Subcutaneous abdominal adipose tissue (tissue), 5 donors: ENCODE measurements at regions not wholly inside any gene's neighbourhood (a gene's known extent, or its start where the extent isn't known, plus 50 kb on each side); places are given as distances from the start of the nearest gene placed in this dataset.
"Not testable (repeated sequence)": the region's sequence is repeated elsewhere in the genome, so short reads cannot be mapped to it uniquely, and the experiment has no call there.

ENCODE experiments used
- H3K27ac ChIP-seq: one replicate; pipeline ENCODE4 v1.7.0; 2013; ENCODE audit warnings: low read depth, mild to moderate bottlenecking, inconsistent platforms, low read length, moderate library complexity
- H3K27me3 ChIP-seq, 5 donors: one replicate each; pipeline ENCODE4 v1.7.0; 2013; ENCODE audit warnings: low read length in 5 of 5, inconsistent platforms in 1 of 5; ENCODE audit not compliant: control insufficient read depth in 5 of 5, insufficient read depth in 4 of 5
- H3K36me3 ChIP-seq, 5 donors: one replicate each; pipeline ENCODE4 v1.7.0; 2013; ENCODE audit warnings: low read length in 5 of 5; ENCODE audit not compliant: control insufficient read depth in 5 of 5, insufficient read depth in 5 of 5
- H3K4me1 ChIP-seq, 5 donors: one replicate each; pipeline ENCODE4 v1.7.0; 2013; ENCODE audit warnings: low read length in 5 of 5, mild to moderate bottlenecking in 3 of 5, moderate library complexity in 1 of 5; ENCODE audit not compliant: control insufficient read depth in 5 of 5, insufficient read depth in 5 of 5
- H3K4me3 ChIP-seq, 5 donors: one replicate each; pipeline ENCODE4 v1.7.0; 2013; ENCODE audit warnings: low read length in 5 of 5, low read depth in 1 of 5
- H3K9ac ChIP-seq, 5 donors: one replicate each; pipeline ENCODE4 v1.7.0; 2013; ENCODE audit warnings: low read length in 5 of 5, mild to moderate bottlenecking in 4 of 5, moderate library complexity in 3 of 5
- H3K9me3 ChIP-seq, 5 donors: one replicate each; pipeline ENCODE4 v1.7.0; 2013; ENCODE audit warnings: low read length in 5 of 5; ENCODE audit not compliant: control insufficient read depth in 5 of 5
- donor health status: healthy.
- donor health status: healthy.
- donor health status: healthy.
- donor health status: healthy.
- donor health status: healthy.

DNA sequence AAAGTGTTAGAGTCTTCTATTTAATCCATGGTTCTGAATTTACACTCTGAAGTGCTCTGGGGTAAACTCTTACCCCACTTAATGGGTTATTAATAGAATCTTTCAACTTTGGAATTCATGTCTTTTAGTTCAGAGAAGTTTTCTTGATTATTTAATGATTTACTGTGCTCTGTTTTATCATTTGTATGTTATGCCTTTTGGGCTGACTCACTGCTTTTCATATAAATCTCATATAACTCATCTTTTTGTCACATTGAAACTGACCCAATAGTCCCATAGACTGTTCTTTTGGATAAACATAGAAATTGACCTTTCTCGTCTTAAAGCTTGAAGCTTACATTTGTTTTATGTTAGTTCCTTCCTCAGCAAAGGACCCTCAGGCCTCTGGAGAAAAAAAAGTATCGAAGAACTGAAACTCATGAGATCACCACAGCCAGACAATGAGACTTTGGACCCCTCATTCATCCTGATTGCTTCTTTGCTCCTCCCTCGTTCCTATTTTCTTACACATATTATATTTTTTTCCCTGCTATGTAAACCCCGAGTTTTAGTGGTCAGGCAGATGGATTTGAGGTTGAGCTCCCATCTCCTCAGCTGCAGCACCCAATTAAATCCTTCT lies 229.1 kb upstream of the CBLB start:
- no peak overlapping the region for H3K9ac ChIP-seq
- no peaks in the 10 kb centered on the region for H3K27me3 ChIP-seq
- no peak overlapping the region for H3K4me3 ChIP-seq
- no peaks in the 10 kb centered on the region for H3K36me3 ChIP-seq
- peaks cover 0 to 5% (median 0%) of the 10 kb centered on the region in 5 donors for H3K9me3 ChIP-seq
- no peak overlapping the region for H3K27ac ChIP-seq
- no peaks in the 10 kb centered on the region for H3K4me1 ChIP-seq

DNA sequence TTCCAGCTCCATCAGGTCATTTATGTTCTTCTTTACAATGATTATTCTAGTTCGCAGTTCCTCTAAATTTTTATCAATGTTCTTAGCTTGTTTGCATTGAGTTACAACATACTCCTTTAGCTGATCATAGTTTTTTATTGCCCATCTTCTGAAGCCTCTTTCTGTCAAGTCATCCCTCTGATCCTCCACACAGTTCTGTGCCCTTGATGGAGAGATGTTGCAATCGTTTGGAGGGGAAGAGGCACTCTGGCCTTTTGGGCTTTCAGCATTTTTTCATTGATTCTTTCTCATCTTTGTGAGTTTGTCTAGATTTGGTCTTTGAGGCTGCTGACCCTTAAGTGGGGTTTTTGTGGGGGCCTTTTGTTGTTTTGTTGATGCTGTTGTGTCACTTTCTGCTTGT lies 234.6 kb upstream of the CBLB start:
- peaks cover 0 to 5% (median 0%) of the 10 kb centered on the region in 5 donors for H3K9me3 ChIP-seq
- no peak overlapping the region for H3K27ac ChIP-seq
- H3K4me3 ChIP-seq, result no peak overlapping the region
- no peaks in the 10 kb centered on the region for H3K27me3 ChIP-seq
- H3K4me1 ChIP-seq, result no peaks in the 10 kb centered on the region
- no peaks in the 10 kb centered on the region for H3K36me3 ChIP-seq
- no peak overlapping the region for H3K9ac ChIP-seq

DNA sequence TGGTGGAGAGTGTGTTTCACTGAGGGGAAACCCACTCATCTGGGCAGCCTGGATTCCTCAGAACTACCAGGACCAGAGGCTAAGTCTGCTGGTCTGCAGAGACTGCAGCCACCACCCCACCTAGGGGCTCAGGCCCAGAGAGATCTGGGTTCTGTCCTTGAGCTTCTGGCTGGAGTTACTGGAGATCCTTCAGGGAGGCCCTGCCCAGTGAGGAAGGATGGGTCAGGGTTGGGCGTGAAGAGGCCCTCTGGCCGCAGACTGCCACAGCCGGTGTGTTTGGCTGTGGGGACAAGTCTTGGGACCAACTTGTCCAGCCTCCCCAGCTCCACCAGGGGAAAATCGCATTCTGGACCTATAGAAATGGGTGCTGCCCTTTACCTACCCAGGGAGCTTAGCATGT lies 235.3 kb upstream of the CBLB start:
- Histone ChIP-seq H3K4me3 (no peak overlapping the region), H3K27ac (no peak overlapping the region), H3K9ac (no peak overlapping the region), H3K27me3 (no peaks in the 10 kb centered on the region), H3K36me3 (no peaks in the 10 kb centered on the region), H3K4me1 (no peaks in the 10 kb centered on the region), H3K9me3 (peaks cover 0 to 5% (median 0%) of the 10 kb centered on the region in 5 donors)

DNA sequence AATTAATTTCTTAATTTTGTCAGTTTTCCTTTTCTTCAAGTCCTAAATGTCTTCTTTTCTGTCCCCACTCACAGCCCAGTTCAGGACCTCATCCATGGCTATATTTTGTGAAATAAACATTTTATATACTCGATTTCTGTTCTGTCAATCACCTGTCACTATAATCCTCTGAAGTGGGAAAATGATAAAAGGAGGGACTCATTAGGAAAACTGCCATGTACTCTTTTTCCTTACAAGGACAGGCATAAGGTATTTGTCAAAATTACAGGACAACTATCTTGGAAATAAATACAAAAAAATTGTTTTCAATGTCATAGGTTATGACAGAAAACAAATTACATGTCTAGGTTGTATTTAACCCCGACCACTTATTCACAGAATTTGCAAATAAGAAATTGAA lies 240.1 kb upstream of the CBLB start:
- no peak overlapping the region for H3K9ac ChIP-seq

DNA sequence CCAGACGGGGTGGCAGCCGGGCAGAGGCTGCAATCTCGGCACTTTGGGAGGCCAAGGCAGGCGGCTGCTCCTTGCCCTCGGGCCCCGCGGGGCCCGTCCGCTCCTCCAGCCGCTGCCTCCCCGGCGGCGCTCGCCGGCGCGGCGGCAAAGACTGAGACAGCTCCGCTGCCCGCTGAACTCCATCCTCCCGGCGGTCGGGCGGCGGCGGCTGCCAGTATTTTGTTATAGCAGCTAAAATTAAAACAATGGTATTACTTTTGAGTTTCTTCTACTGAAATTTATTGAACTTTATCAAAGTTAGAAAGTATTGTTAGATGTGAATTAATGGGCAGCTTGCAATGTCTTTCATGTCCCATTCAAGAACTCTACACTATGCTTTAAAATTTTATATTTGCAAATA lies 243.7 kb upstream of the CBLB start:
- H3K9ac ChIP-seq, H3K4me3 ChIP-seq, H3K9me3 ChIP-seq, H3K27ac ChIP-seq, H3K27me3 ChIP-seq, H3K36me3 ChIP-seq, H3K4me1 ChIP-seq: not testable (repeated sequence)

More for the DNA sequence above, 240.1 kb upstream of the CBLB start:
- no peaks in the 10 kb centered on the region for H3K9me3 ChIP-seq
- H3K27me3 ChIP-seq, result no peaks in the 10 kb centered on the region
- no peaks in the 10 kb centered on the region for H3K4me1 ChIP-seq
- no peak overlapping the region for H3K4me3 ChIP-seq
- no peaks in the 10 kb centered on the region for H3K36me3 ChIP-seq
- H3K27ac ChIP-seq, result no peak overlapping the region

DNA sequence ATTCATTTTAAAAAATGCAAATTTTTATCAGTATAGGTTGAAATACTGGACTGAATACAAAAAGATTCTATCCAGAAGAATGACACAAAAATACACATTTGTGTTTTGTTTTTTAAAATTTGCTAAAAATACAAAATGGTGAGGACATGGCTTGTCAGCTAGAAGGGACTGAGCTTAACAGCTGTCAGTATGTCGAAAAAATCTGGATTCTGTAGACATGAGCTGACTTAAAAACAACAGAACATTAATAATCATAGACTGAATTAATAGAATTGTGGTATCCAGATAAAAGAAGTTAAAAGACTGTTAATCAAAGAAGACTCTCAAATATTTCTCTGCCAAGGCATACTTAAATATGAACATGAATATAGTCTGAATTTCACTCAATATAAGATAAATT lies 244.9 kb upstream of the CBLB start:
- H3K9ac ChIP-seq, result no peak overlapping the region
- no peaks in the 10 kb centered on the region for H3K9me3 ChIP-seq
- no peak overlapping the region for H3K4me3 ChIP-seq
- no peak overlapping the region for H3K27ac ChIP-seq
- H3K36me3 ChIP-seq, result no peaks in the 10 kb centered on the region
- peaks cover 0 to 3% (median 0%) of the 10 kb centered on the region in 5 donors for H3K4me1 ChIP-seq
- H3K27me3 ChIP-seq, result no peaks in the 10 kb centered on the region

DNA sequence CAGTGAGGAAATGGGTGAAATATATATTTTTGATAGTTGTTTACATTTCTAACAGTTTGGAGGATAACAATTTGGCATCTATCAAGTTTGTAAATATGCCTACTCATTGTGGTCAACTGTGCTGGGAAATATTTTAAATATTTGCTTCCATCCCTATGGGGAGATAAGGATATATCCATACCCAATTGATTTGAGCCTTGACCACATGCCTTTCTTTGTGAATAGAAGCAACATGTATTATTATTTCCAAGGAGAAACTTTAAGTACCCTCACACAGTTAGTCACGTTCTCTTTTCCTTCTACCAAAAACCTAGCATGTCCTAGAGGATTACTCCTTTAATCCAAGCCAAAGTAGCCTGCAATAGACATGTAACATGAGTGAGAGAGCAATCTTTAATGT lies 245.4 kb upstream of the CBLB start:
- H3K4me1 ChIP-seq, result peaks cover 0 to 3% (median 0%) of the 10 kb centered on the region in 5 donors
- H3K9ac ChIP-seq, result no peak overlapping the region
- H3K9me3 ChIP-seq, result no peaks in the 10 kb centered on the region
- no peaks in the 10 kb centered on the region for H3K36me3 ChIP-seq
- H3K27ac ChIP-seq, result no peak overlapping the region
- H3K4me3 ChIP-seq, result no peak overlapping the region
- no peaks in the 10 kb centered on the region for H3K27me3 ChIP-seq

DNA sequence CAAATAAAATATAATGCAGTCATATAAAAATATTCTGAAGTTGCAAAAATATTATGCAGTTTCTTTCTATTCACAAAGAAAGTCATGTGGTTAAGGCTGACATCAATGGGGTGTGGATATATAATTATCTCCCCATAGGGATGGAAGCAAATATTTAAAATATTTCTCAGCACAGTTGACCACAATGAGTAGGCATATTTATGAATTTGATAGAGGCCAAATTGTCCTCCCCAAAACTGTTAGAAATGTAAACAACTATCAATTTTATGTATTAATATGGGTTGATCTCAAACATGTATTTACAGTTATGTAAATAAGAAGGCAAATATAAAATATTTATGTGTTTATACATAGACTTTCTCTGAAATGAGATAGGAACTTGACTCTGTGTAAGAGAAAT lies 246.0 kb upstream of the CBLB start:
- peaks cover 0 to 3% (median under 1%) of the 10 kb centered on the region in 5 donors for H3K4me1 ChIP-seq
- no peak overlapping the region for H3K4me3 ChIP-seq
- H3K9me3 ChIP-seq, result no peaks in the 10 kb centered on the region
- no peaks in the 10 kb centered on the region for H3K27me3 ChIP-seq
- H3K9ac ChIP-seq, result no peak overlapping the region
- no peaks in the 10 kb centered on the region for H3K36me3 ChIP-seq
- H3K27ac ChIP-seq, result no peak overlapping the region

DNA sequence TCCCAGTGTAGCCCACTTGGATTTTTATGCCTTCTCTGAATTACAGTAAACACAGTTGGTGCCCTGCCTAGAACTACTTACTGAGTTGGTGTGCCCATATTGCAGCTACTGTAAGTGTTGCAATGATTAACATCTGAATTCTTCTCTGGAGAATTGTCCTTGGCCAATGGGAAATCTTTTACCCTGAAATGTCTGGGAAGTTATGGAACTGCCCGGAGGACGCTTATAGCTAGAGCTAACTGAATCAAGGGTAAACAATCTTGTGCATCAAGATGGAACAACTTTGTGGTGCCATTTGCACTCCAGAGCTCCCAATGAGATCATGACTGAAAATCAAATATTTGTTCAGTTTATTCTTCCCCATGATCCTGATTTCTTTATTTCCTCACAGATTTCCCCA lies 246.7 kb upstream of the CBLB start:
- no peaks in the 10 kb centered on the region for H3K36me3 ChIP-seq
- H3K9me3 ChIP-seq, result no peaks in the 10 kb centered on the region
- H3K27ac ChIP-seq, result no peak overlapping the region
- H3K4me1 ChIP-seq, result peaks cover 0 to 6% (median 4%) of the 10 kb centered on the region in 5 donors
- H3K27me3 ChIP-seq, result no peaks in the 10 kb centered on the region
- H3K4me3 ChIP-seq, result no peak overlapping the region
- no peak overlapping the region for H3K9ac ChIP-seq

DNA sequence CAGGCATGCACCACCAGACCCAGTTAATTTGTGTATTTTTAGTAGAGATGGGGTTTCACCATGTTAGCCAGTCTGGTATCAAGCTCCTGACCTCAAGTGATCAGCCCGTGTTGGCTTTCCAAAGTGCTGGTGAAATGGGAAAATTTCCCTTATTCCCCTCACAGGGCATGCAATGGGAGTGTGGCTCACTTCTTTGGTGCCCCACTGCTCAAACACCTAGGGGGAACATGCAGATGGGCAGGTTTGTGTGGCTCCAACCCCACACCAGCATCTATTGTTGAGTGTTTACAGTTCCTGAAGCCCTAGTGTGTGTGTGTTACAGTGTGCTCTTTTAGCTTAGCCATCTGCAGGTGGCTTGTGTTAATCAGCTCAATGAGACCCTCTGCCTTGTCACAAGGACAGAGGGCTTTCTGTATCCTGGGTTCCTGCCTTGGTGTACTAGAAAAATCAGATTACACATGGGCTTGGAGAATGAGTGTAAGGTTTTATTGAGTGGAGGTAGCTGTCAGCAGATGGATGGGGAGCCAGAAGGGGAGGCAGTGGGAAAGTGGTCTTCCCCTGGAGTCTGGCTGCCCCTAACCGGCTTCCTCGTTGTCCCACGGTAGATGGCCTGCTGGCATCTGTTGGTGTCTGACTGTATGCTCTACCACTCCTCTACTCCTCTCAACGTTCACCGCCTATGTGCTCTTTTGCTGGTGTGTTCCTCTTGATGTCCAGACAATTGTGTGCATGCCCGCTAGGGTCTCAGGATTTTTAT lies 248.1 kb upstream of the CBLB start:
- H3K4me1 ChIP-seq, result peaks cover 0 to 6% (median 4%) of the 10 kb centered on the region in 5 donors
- no peak overlapping the region for H3K27ac ChIP-seq
- no peak overlapping the region for H3K9ac ChIP-seq
- no peaks in the 10 kb centered on the region for H3K27me3 ChIP-seq
- no peaks in the 10 kb centered on the region for H3K9me3 ChIP-seq
- H3K36me3 ChIP-seq, result no peaks in the 10 kb centered on the region
- no peak overlapping the region for H3K4me3 ChIP-seq
